IMR-90 (cell line): ENCODE measurements at regions not wholly inside any gene's neighbourhood (a gene's known extent, or its start where the extent isn't known, plus 50 kb on each side); places are given as distances from the start of the nearest gene placed in this dataset.
A peak's percentile ranks its signal among the peaks of the same experiment; 100 is the strongest.

Experiments used
- ATAC-seq: fragments of 200-7000 bp; cut with Tn5 transposase; 2 replicates; pipeline ENCODE4 v1.9.1; 2020; ENCODE audit warnings: low read depth, mild to moderate bottlenecking, moderate library complexity
- BruUV-seq: library from RNA; stranded (reverse); fragments of 400-500 nt; replicated peaks from 2 replicates; lab custom pipeline; 2021; lab: Mats Ljungman, UMichigan
- CTCF ChIA-PET: fragments of 300-600 bp; formaldehyde crosslinking; extraction: SDS; loops from one replicate; lab custom pipeline; 2021; ENCODE audit warnings: antibody characterized with exemption; lab: Yijun Ruan, JAX
- POLR2A ChIA-PET: fragments of 300-600 bp; sonication (Branson Sonifier 250); formaldehyde crosslinking; loops from one replicate; lab custom pipeline; 2022; ENCODE audit warnings: antibody characterized with exemption; ENCODE audit not compliant: unreplicated experiment; lab: Charles Lee
- DNase-seq: peaks from one replicate; pipeline ENCODE4 v3.0.0; 2013
- H2AFZ ChIP-seq: replicated peaks from 2 replicates; pipeline ENCODE3; 2013; ENCODE audit warnings: low read length, mild to moderate bottlenecking; ENCODE audit not compliant: poor library complexity
- H2AK5ac ChIP-seq: 2 replicates; pipeline ENCODE4 v1.6.1; 2013; ENCODE audit warnings: low read depth, low read length, inconsistent platforms
- H2AK9ac ChIP-seq: replicated peaks from 2 replicates; pipeline ENCODE3; 2013; ENCODE audit warnings: mild to moderate bottlenecking, low read depth, low read length, moderate library complexity; ENCODE audit not compliant: poor library complexity
- H2BK120ac ChIP-seq: 2 replicates; pipeline ENCODE4 v1.6.1; 2013; ENCODE audit warnings: low read depth, low read length, inconsistent platforms
- H2BK15ac ChIP-seq: 3 replicates; pipeline ENCODE4 v1.6.1; 2013; ENCODE audit warnings: low read depth, low read length, inconsistent platforms
- H2BK20ac ChIP-seq: 2 replicates; pipeline ENCODE4 v1.6.1; 2013; ENCODE audit warnings: low read depth, mild to moderate bottlenecking, inconsistent platforms, low read length, moderate library complexity
- H2BK5ac ChIP-seq: 2 replicates; pipeline ENCODE4 v1.6.1; 2013; ENCODE audit warnings: mild to moderate bottlenecking, low read depth, low read length, inconsistent platforms; ENCODE audit not compliant: poor library complexity, severe bottlenecking
- H3K14ac ChIP-seq: replicated peaks from 2 replicates; pipeline ENCODE4 v1.6.1; 2013; ENCODE audit warnings: low read depth, low read length, inconsistent platforms
- H3K18ac ChIP-seq: 2 replicates; pipeline ENCODE4 v1.6.1; 2013; ENCODE audit warnings: low read depth, low read length, control low read depth
- H3K23ac ChIP-seq: 2 replicates; pipeline ENCODE4 v1.6.1; 2013; ENCODE audit warnings: low read depth, low read length, inconsistent platforms
- H3K27ac ChIP-seq: 2 replicates; pipeline ENCODE4 v1.5.1; 2013; ENCODE audit warnings: mild to moderate bottlenecking, control low read depth, low read length; ENCODE audit not compliant: insufficient read depth
- H3K27me3 ChIP-seq: 2 replicates; pipeline ENCODE4 v1.6.1; 2013; ENCODE audit warnings: low read length; ENCODE audit not compliant: control insufficient read depth, insufficient read depth
- H3K36me3 ChIP-seq: 2 replicates; pipeline ENCODE4 v1.6.1; 2013; ENCODE audit warnings: low read length, mixed read lengths; ENCODE audit not compliant: control insufficient read depth, insufficient read depth
- H3K4ac ChIP-seq: 2 replicates; pipeline ENCODE4 v1.6.1; 2013; ENCODE audit warnings: low read depth, low read length, inconsistent platforms
- H3K4me1 ChIP-seq: 2 replicates; pipeline ENCODE4 v1.6.1; 2013; ENCODE audit warnings: low read length, mixed read lengths; ENCODE audit not compliant: control insufficient read depth, insufficient read depth
- H3K4me2 ChIP-seq: 2 replicates; pipeline ENCODE4 v1.6.1; 2013; ENCODE audit warnings: low read depth, mild to moderate bottlenecking, control low read depth, low read length, moderate library complexity
- H3K4me3 ChIP-seq: 2 replicates; pipeline ENCODE4 v1.5.1; 2013; ENCODE audit warnings: low read depth, mild to moderate bottlenecking, control low read depth, low read length, moderate library complexity; ENCODE audit not compliant: insufficient read depth
- H3K56ac ChIP-seq: 2 replicates; pipeline ENCODE4 v1.6.1; 2013; ENCODE audit warnings: low read length, inconsistent platforms; ENCODE audit not compliant: insufficient read depth; ENCODE audit errors: extremely low read depth
- H3K79me1 ChIP-seq, 2 experiments: 2 replicates each; pipeline ENCODE4 v1.6.1; 2013; ENCODE audit warnings: low read length in 2 of 2, inconsistent platforms in 1 of 2, low read depth in 1 of 2
- H3K9ac ChIP-seq: 2 replicates; pipeline ENCODE4 v1.6.1; 2013; ENCODE audit warnings: low read depth, low read length, control low read depth
- H3K9me1 ChIP-seq: 2 replicates; pipeline ENCODE4 v1.6.1; 2013; ENCODE audit warnings: low read length, inconsistent platforms; ENCODE audit not compliant: insufficient read depth
- H3K9me3 ChIP-seq: 2 replicates; pipeline ENCODE4 v1.6.1; 2013; ENCODE audit warnings: low read length; ENCODE audit not compliant: control insufficient read depth, insufficient read depth
- H4K20me1 ChIP-seq: 2 replicates; pipeline ENCODE4 v1.6.1; 2013; ENCODE audit warnings: low read length, inconsistent platforms; ENCODE audit not compliant: insufficient read depth
- H4K5ac ChIP-seq: 2 replicates; pipeline ENCODE4 v1.6.1; 2013; ENCODE audit warnings: mild to moderate bottlenecking, low read depth, low read length, control low read depth
- H4K8ac ChIP-seq, 2 experiments: 2 replicates each; pipeline ENCODE4 v1.6.1; 2013; ENCODE audit warnings: low read depth in 2 of 2, low read length in 2 of 2, control low read depth in 1 of 2, inconsistent platforms in 1 of 2
- H4K91ac ChIP-seq: 2 replicates; pipeline ENCODE4 v1.6.1; 2013; ENCODE audit warnings: low read depth, low read length, inconsistent platforms; ENCODE audit not compliant: insufficient read depth
- BHLHE40 ChIP-seq: fragments of 150-350 bp; IDR thresholded peaks from 2 replicates; pipeline ENCODE4 v1.6.1; 2016; ENCODE audit warnings: mild to moderate bottlenecking, low read depth, low read length
- CEBPB ChIP-seq: IDR thresholded peaks from 2 replicates; pipeline ENCODE4 v1.6.1; 2012; ENCODE audit warnings: low read depth, low read length, improper control_type of control experiment
- CHD1 ChIP-seq: IDR thresholded peaks from 2 replicates; pipeline ENCODE4 v1.6.1; 2012; ENCODE audit warnings: low read depth, low read length, improper control_type of control experiment
- FOS ChIP-seq: fragments of 150-350 bp; IDR thresholded peaks from 2 replicates; pipeline ENCODE4 v1.6.1; 2016; ENCODE audit warnings: low read depth, low read length
- MAFK ChIP-seq: IDR thresholded peaks from 2 replicates; pipeline ENCODE4 v1.6.1; 2012; ENCODE audit warnings: low read depth, low read length, improper control_type of control experiment
- MAZ ChIP-seq: IDR thresholded peaks from 2 replicates; pipeline ENCODE4 v1.6.1; 2012; ENCODE audit warnings: low read depth, mild to moderate bottlenecking, low read length, improper control_type of control experiment, moderate library complexity, borderline replicate concordance
- MXI1 ChIP-seq: IDR thresholded peaks from 2 replicates; pipeline ENCODE4 v1.6.1; 2012; ENCODE audit warnings: low read depth, mild to moderate bottlenecking, low read length, moderate library complexity, borderline replicate concordance
- NFE2L2 ChIP-seq: fragments of 150-350 bp; IDR thresholded peaks from 2 replicates; pipeline ENCODE4 v1.6.1; 2016; ENCODE audit warnings: low read depth, mild to moderate bottlenecking, low read length
- POLR2A ChIP-seq: IDR thresholded peaks from 2 replicates; pipeline ENCODE4 v1.6.1; 2012; ENCODE audit warnings: mild to moderate bottlenecking, low read depth, low read length
- RAD21 ChIP-seq: IDR thresholded peaks from 2 replicates; pipeline ENCODE4 v1.6.1; 2012; ENCODE audit warnings: low read length, improper control_type of control experiment
- RCOR1 ChIP-seq: IDR thresholded peaks from 2 replicates; pipeline ENCODE4 v1.6.1; 2012; ENCODE audit warnings: mild to moderate bottlenecking, low read length, improper control_type of control experiment; ENCODE audit not compliant: insufficient replicate concordance
- RFX5 ChIP-seq: IDR thresholded peaks from 2 replicates; pipeline ENCODE4 v1.8.0; 2012; ENCODE audit warnings: low read depth, mild to moderate bottlenecking, low read length, moderate library complexity
- SMC3 ChIP-seq: fragments of 150-350 bp; IDR thresholded peaks from 2 replicates; pipeline ENCODE4 v1.6.1; 2016; ENCODE audit warnings: low read depth, mild to moderate bottlenecking, antibody characterized with exemption, low read length, moderate library complexity
- WGBS, 2 experiments: methylation state at CpG; one replicate each; pipeline versions ENCODE4 v1.1.5 to v1.1.7; 2013; ENCODE audit warnings: missing lambda C conversion rate in 2 of 2; ENCODE audit not compliant: insufficient read length in 1 of 2; ENCODE audit errors: extremely low coverage in 2 of 2; 5-methylcytosine and 5-hydroxymethylcytosine counted together
- dilution Hi-C: fragments of 300-500 bp; cut with HindIII; formaldehyde crosslinking; loops from one replicate; pipeline ENCODE4 v1.14.3; 2018; ENCODE audit warnings: low sequenced_read_pairs; ENCODE audit not compliant: unreplicated experiment
- in situ Hi-C: fragments of 300-500 bp; cut with MboI; formaldehyde crosslinking; loops from 3 replicates; pipeline ENCODE4 v1.14.3; 2019; ENCODE audit warnings: low sequenced_read_pairs, inconsistent platforms, mixed read lengths
- intact Hi-C: fragments of 100-400 bp; cut with micrococcal nuclease; formaldehyde crosslinking; loops from 2 replicates; pipeline ENCODE4 v1.10.0; 2022
- TF ChIP-seq, protein P1 (sequence below): fragments of 150-350 bp; IDR thresholded peaks from 2 replicates; pipeline ENCODE4 v1.6.1; 2017; ENCODE audit warnings: mild to moderate bottlenecking, antibody characterized with exemption, low read length, low read depth
- TF ChIP-seq, protein P2 (sequence below): fragments of 150-350 bp; IDR thresholded peaks from 2 replicates; pipeline ENCODE4 v1.6.1; 2016; ENCODE audit warnings: low read depth, mild to moderate bottlenecking, low read length, moderate library complexity, borderline replicate concordance
- TF ChIP-seq, protein P3 (sequence below): conservative IDR thresholded peaks from 2 replicates; pipeline ENCODE4 v1.5.1; 2012; ENCODE audit warnings: mild to moderate bottlenecking, low read depth, low read length, improper control_type of control experiment

DNA sequence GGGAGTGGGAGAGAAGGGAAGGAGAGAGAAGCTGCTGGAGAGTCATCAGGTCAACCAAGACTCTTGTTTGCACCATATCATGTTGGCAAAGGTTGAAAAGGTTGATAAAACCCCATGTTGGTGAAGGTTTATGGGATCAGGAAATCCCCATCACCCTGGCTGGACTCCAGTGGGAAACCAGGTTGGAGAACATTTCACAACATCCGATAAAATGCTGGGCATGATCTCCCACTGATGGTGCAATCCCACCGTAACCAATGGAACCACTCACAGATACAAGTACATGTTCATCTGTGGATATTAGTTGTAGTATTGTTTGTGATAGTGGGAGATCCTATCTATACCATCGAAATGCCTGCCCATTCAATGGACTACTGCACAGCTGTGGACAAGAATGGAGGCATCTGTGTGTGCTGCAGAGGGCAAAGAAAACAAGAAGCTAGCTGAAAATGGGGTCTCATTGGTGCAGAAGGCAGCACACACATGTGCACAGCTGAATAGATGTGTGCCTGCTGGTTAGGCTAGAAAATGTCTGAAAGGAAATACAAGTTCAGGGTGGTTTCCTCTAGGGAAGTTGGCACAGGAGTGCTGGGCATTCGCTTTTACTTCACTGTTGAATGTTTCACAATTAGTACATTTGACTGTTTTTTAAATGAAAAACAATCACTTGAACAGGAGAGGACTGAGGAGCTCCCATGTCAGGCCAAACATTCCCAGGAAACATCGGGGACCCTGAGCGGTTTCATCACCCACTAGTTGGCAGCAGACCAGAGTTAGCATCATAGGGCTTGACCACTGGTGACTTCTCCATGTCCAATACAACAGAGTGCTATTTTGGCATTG, 80.4 kb upstream of the MGMT start:
- DNase-seq (no peak), ATAC-seq (no peak)
- H2AFZ ChIP-seq, result no peak overlapping the region
- H2BK20ac ChIP-seq, result no peak overlapping the region
- no peak overlapping the region for H3K9ac ChIP-seq
- no peak overlapping the region for H4K91ac ChIP-seq
- dilution Hi-C loops, result no loop called here
- no peaks in the 10 kb centered on the region for H3K79me1 ChIP-seq
- no peaks in the 10 kb centered on the region for H3K9me1 ChIP-seq
- intact Hi-C loops, result no loop called here
- H2BK120ac ChIP-seq, result no peak overlapping the region
- no peak overlapping the region for H2BK5ac ChIP-seq
- no peak overlapping the region for H3K56ac ChIP-seq
- no peaks in the 10 kb centered on the region for H3K4me1 ChIP-seq
- no peak overlapping the region for H3K23ac ChIP-seq
- H3K36me3 ChIP-seq, result no peaks in the 10 kb centered on the region
- ChIA-PET CTCF (no interaction called here), POLR2A (no interaction called here)
- H4K5ac ChIP-seq, result no peak overlapping the region
- H3K14ac ChIP-seq, result no peak overlapping the region
- peaks cover 4% of the 10 kb centered on the region for H3K9me3 ChIP-seq
- H2AK9ac ChIP-seq, result peak overlapping the region; percentile 28
- H3K4ac ChIP-seq, result no peak overlapping the region
- no peak overlapping the region for H4K8ac ChIP-seq
- H3K18ac ChIP-seq, result no peak overlapping the region
- no peak overlapping the region for H2AK5ac ChIP-seq
- no peaks in the 10 kb centered on the region for H4K20me1 ChIP-seq
- H3K4me2 ChIP-seq, result no peak overlapping the region
- no peak overlapping the region for H3K27ac ChIP-seq
- H2BK15ac ChIP-seq, result no peak overlapping the region
- no peak overlapping the region for H3K4me3 ChIP-seq
- no peaks in the 10 kb centered on the region for H3K27me3 ChIP-seq
- WGBS, 2 experiments, result no CpG with 5 or more reads among the region's 6 CpGs
- TF ChIP-seq CEBPB (no peak), RAD21 (no peak), RFX5 (no peak), RCOR1 (no peak), POLR2A (no peak), NFE2L2 (no peak), MXI1 (no peak), CHD1 (no peak), SMC3 (no peak), MAFK (no peak), FOS (no peak), BHLHE40 (no peak), MAZ (no peak)
- TF ChIP-seq, protein P1, sequence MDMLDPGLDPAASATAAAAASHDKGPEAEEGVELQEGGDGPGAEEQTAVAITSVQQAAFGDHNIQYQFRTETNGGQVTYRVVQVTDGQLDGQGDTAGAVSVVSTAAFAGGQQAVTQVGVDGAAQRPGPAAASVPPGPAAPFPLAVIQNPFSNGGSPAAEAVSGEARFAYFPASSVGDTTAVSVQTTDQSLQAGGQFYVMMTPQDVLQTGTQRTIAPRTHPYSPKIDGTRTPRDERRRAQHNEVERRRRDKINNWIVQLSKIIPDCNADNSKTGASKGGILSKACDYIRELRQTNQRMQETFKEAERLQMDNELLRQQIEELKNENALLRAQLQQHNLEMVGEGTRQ, result no peak
- TF ChIP-seq, protein P2, sequence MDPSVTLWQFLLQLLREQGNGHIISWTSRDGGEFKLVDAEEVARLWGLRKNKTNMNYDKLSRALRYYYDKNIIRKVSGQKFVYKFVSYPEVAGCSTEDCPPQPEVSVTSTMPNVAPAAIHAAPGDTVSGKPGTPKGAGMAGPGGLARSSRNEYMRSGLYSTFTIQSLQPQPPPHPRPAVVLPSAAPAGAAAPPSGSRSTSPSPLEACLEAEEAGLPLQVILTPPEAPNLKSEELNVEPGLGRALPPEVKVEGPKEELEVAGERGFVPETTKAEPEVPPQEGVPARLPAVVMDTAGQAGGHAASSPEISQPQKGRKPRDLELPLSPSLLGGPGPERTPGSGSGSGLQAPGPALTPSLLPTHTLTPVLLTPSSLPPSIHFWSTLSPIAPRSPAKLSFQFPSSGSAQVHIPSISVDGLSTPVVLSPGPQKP, result no peak
- TF ChIP-seq, protein P3, sequence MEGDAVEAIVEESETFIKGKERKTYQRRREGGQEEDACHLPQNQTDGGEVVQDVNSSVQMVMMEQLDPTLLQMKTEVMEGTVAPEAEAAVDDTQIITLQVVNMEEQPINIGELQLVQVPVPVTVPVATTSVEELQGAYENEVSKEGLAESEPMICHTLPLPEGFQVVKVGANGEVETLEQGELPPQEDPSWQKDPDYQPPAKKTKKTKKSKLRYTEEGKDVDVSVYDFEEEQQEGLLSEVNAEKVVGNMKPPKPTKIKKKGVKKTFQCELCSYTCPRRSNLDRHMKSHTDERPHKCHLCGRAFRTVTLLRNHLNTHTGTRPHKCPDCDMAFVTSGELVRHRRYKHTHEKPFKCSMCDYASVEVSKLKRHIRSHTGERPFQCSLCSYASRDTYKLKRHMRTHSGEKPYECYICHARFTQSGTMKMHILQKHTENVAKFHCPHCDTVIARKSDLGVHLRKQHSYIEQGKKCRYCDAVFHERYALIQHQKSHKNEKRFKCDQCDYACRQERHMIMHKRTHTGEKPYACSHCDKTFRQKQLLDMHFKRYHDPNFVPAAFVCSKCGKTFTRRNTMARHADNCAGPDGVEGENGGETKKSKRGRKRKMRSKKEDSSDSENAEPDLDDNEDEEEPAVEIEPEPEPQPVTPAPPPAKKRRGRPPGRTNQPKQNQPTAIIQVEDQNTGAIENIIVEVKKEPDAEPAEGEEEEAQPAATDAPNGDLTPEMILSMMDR, result no peak
- in situ Hi-C loops, result no loop called here
- BruUV-seq, result no TSS peak
